GM23338 (cell line): ENCODE measurements at regions not wholly inside any gene's neighbourhood (a gene's known extent, or its start where the extent isn't known, plus 50 kb on each side); places are given as distances from the start of the nearest gene placed in this dataset.

ENCODE experiments used
- EZH2 ChIP-seq: fragments of 200-600 bp; sonication (generic); IDR thresholded peaks from one replicate; pipeline ENCODE4 v1.8.0; 2017; ENCODE audit warnings: antibody characterized with exemption, mild to moderate bottlenecking, low read depth; ENCODE audit not compliant: unreplicated experiment
- EZH2phosphoT487 ChIP-seq: fragments of 200-600 bp; sonication (generic); IDR thresholded peaks from one replicate; pipeline ENCODE4 v1.8.1; 2018; ENCODE audit warnings: antibody characterized with exemption; ENCODE audit not compliant: unreplicated experiment

GRCh38 chr2:221085341-221085900 is 486.7 kb downstream of the EPHA4 start:
- TF ChIP-seq EZH2, result no peak
- TF ChIP-seq EZH2phosphoT487, result no peak
